Activated CD4-positive, alpha-beta T cell treated with anti-CD3 and anti-CD28 coated beads for 48 hours (primary cell): ENCODE measurements at regions not wholly inside any gene's neighbourhood (a gene's known extent, or its start where the extent isn't known, plus 50 kb on each side); places are given as distances from the start of the nearest gene placed in this dataset.
"Not testable (repeated sequence)": the region's sequence is repeated elsewhere in the genome, so short reads cannot be mapped to it uniquely, and the experiment has no call there.

Source experiments
- DNase-seq: peaks from one replicate; pipeline ENCODE4 v3.0.0-alpha.2; 2020

GRCh38 chr1:181172082-181172481 is 83.6 kb downstream of the IER5 start:
- DNase-seq = no peak

GRCh38 chr1:181173761-181174447 is 85.4 kb downstream of the IER5 start:
- DNase-seq = no peak

GRCh38 chr1:181174861-181175260 is 86.4 kb downstream of the IER5 start:
- DNase-seq = no peak

GRCh38 chr1:181175356-181175910 is 86.9 kb downstream of the IER5 start:
- DNase-seq = no peak

- no peak for DNase-seq
These were observed 87.5 kb downstream of the IER5 start for GRCh38 chr1:181175955-181176354.

GRCh38 chr1:181178241-181178879 is 89.9 kb downstream of the IER5 start:
- no peak for DNase-seq

GRCh38 chr1:181179279-181179986 is 90.9 kb downstream of the IER5 start:
- DNase-seq = no peak

- peak; percentile 66 for DNase-seq
These were observed 91.5 kb downstream of the IER5 start for GRCh38 chr1:181179987-181180365.

GRCh38 chr1:181180407-181181031 is 92.0 kb downstream of the IER5 start:
- no peak for DNase-seq

GRCh38 chr1:181181792-181182585 is 93.5 kb downstream of the IER5 start:
- no peak for DNase-seq

GRCh38 chr1:181184621-181185020 is 96.1 kb downstream of the IER5 start:
- DNase-seq = no peak

- DNase-seq = no peak
These were observed 97.0 kb downstream of the IER5 start for GRCh38 chr1:181185461-181185860.

GRCh38 chr1:181186133-181186532 is 97.6 kb downstream of the IER5 start:
- DNase-seq = not testable (repeated sequence)

GRCh38 chr1:181187337-181188126 is 99.0 kb downstream of the IER5 start:
- no peak for DNase-seq

- DNase-seq = no peak
These were observed 100.7 kb downstream of the IER5 start for GRCh38 chr1:181189245-181189644.

- DNase-seq = peak; percentile 84
These were observed 101.3 kb downstream of the IER5 start for GRCh38 chr1:181189691-181190363.

- peak; percentile 7 for DNase-seq
These were observed 102.0 kb downstream of the IER5 start for GRCh38 chr1:181190364-181191035.

GRCh38 chr1:181191494-181192040 is 103.1 kb downstream of the IER5 start:
- DNase-seq = no peak

- DNase-seq = no peak
These were observed 103.8 kb downstream of the IER5 start for GRCh38 chr1:181192316-181192715.

GRCh38 chr1:181202986-181203555 is 114.6 kb downstream of the IER5 start:
- DNase-seq = no peak
